Mesendoderm (in vitro differentiated cells): ENCODE measurements at regions not wholly inside any gene's neighbourhood (a gene's known extent, or its start where the extent isn't known, plus 50 kb on each side); places are given as distances from the start of the nearest gene placed in this dataset.

Experiments used
- DNase-seq: peaks from one replicate; pipeline ENCODE4 v3.0.0; 2013
- H2AK5ac ChIP-seq: 2 replicates; pipeline ENCODE4 v1.6.1; 2013; ENCODE audit warnings: low read length, inconsistent platforms
- H2BK120ac ChIP-seq: 2 replicates; pipeline ENCODE4 v1.6.1; 2013; ENCODE audit warnings: low read depth, mild to moderate bottlenecking, low read length, moderate library complexity, mixed read lengths
- H2BK15ac ChIP-seq: replicated peaks from 2 replicates; pipeline ENCODE4 v1.6.1; 2013; ENCODE audit warnings: low read depth, mild to moderate bottlenecking, moderate library complexity
- H2BK5ac ChIP-seq: 2 replicates; pipeline ENCODE4 v1.6.1; 2013; ENCODE audit warnings: low read length, inconsistent platforms
- H3K18ac ChIP-seq: 2 replicates; pipeline ENCODE4 v1.6.1; 2013; ENCODE audit warnings: mild to moderate bottlenecking, low read length, mixed read lengths
- H3K23ac ChIP-seq: one replicate; pipeline ENCODE4 v1.6.1; 2013; ENCODE audit warnings: low read length
- H3K27ac ChIP-seq: 2 replicates; pipeline ENCODE4 v1.5.1; 2013; ENCODE audit warnings: low read depth, mild to moderate bottlenecking, inconsistent platforms, low read length, moderate library complexity
- H3K27me3 ChIP-seq: 2 replicates; pipeline ENCODE4 v1.6.1; 2013; ENCODE audit warnings: low read length, control low read depth, mild to moderate bottlenecking, inconsistent platforms; ENCODE audit not compliant: insufficient read depth, poor library complexity
- H3K36me3 ChIP-seq: 2 replicates; pipeline ENCODE4 v1.6.1; 2013; ENCODE audit warnings: low read length, inconsistent platforms; ENCODE audit not compliant: control insufficient read depth, insufficient read depth
- H3K4ac ChIP-seq: one replicate; pipeline ENCODE4 v1.6.1; 2013; ENCODE audit warnings: low read depth, mild to moderate bottlenecking, low read length, moderate library complexity
- H3K4me1 ChIP-seq: 2 replicates; pipeline ENCODE4 v1.6.1; 2013; ENCODE audit warnings: low read depth, low read length, inconsistent platforms; ENCODE audit not compliant: control insufficient read depth
- H3K4me2 ChIP-seq: 2 replicates; pipeline ENCODE4 v1.6.1; 2013; ENCODE audit warnings: low read length
- H3K4me3 ChIP-seq: 2 replicates; pipeline ENCODE4 v1.5.1; 2013; ENCODE audit warnings: mild to moderate bottlenecking, low read length
- H3K56ac ChIP-seq: one replicate; pipeline ENCODE4 v1.6.1; 2013; ENCODE audit warnings: low read length
- H3K79me1 ChIP-seq: 2 replicates; pipeline ENCODE4 v1.6.1; 2013; ENCODE audit warnings: low read length, inconsistent platforms
- H3K79me2 ChIP-seq: 2 replicates; pipeline ENCODE4 v1.6.1; 2013; ENCODE audit warnings: mild to moderate bottlenecking, low read length; ENCODE audit not compliant: control insufficient read depth, insufficient read depth
- H3K9ac ChIP-seq: 2 replicates; pipeline ENCODE4 v1.6.1; 2013; ENCODE audit warnings: low read length, inconsistent platforms
- H4K5ac ChIP-seq: one replicate; pipeline ENCODE4 v1.6.1; 2013; ENCODE audit warnings: low read length
- H4K8ac ChIP-seq: one replicate; pipeline ENCODE4 v1.6.1; 2013; ENCODE audit warnings: low read depth, mild to moderate bottlenecking, control low read depth, low read length, moderate library complexity
- WGBS: extraction: QIAGEN DNeasy Blood & Tissue Kit; methylation state at CpG from one replicate; pipeline ENCODE4 v1.1.7; 2013; ENCODE audit warnings: low lambda C conversion rate, missing lambda C conversion rate; ENCODE audit not compliant: insufficient coverage; ENCODE audit errors: extremely low coverage; 5-methylcytosine and 5-hydroxymethylcytosine counted together

GRCh38 chr5:164617290-164617689 is 1111.9 kb downstream of the MAT2B start:
- Histone ChIP-seq H3K36me3 (no peaks in the 10 kb centered on the region), H2AK5ac (no peak overlapping the region), H3K23ac (no peak overlapping the region), H3K27me3 (no peaks in the 10 kb centered on the region), H3K79me2 (no peaks in the 10 kb centered on the region), H4K8ac (no peak overlapping the region), H3K9ac (no peak overlapping the region), H2BK120ac (no peak overlapping the region), H3K27ac (no peak overlapping the region), H3K4me3 (no peak overlapping the region), H3K18ac (no peak overlapping the region), H4K5ac (no peak overlapping the region), H2BK15ac (no peak overlapping the region), H3K79me1 (no peaks in the 10 kb centered on the region), H3K4me2 (no peak overlapping the region), H3K4ac (no peak overlapping the region), H3K56ac (no peak overlapping the region), H2BK5ac (no peak overlapping the region), H3K4me1 (no peaks in the 10 kb centered on the region)
- DNase-seq = no peak
- no CpG with 5 or more reads among the region's 5 CpGs for WGBS

GRCh38 chr5:164627021-164627420 is 1121.6 kb downstream of the MAT2B start:
- no peaks in the 10 kb centered on the region for H3K36me3 ChIP-seq
- H3K18ac ChIP-seq = no peak overlapping the region
- no peaks in the 10 kb centered on the region for H3K79me1 ChIP-seq
- no CpG with 5 or more reads among the region's 4 CpGs for WGBS
- DNase-seq = no peak
- no peak overlapping the region for H3K4ac ChIP-seq
- H3K27me3 ChIP-seq = no peaks in the 10 kb centered on the region
- no peak overlapping the region for H3K4me2 ChIP-seq
- H3K4me1 ChIP-seq = no peaks in the 10 kb centered on the region
- no peak overlapping the region for H4K5ac ChIP-seq
- no peak overlapping the region for H4K8ac ChIP-seq
- no peak overlapping the region for H2BK5ac ChIP-seq
- no peaks in the 10 kb centered on the region for H3K79me2 ChIP-seq
- no peak overlapping the region for H3K56ac ChIP-seq
- no peak overlapping the region for H3K9ac ChIP-seq
- no peak overlapping the region for H3K4me3 ChIP-seq
- no peak overlapping the region for H2BK15ac ChIP-seq
- H3K27ac ChIP-seq = no peak overlapping the region
- H2AK5ac ChIP-seq = no peak overlapping the region
- no peak overlapping the region for H2BK120ac ChIP-seq
- H3K23ac ChIP-seq = no peak overlapping the region

GRCh38 chr5:164636456-164636855 is 1131.0 kb downstream of the MAT2B start:
- Histone ChIP-seq H4K8ac (no peak overlapping the region), H3K4me3 (no peak overlapping the region), H3K79me2 (no peaks in the 10 kb centered on the region), H3K18ac (no peak overlapping the region), H2BK120ac (no peak overlapping the region), H2AK5ac (no peak overlapping the region), H3K4ac (no peak overlapping the region), H3K23ac (no peak overlapping the region), H3K36me3 (no peaks in the 10 kb centered on the region), H3K27ac (no peak overlapping the region), H2BK5ac (no peak overlapping the region), H3K9ac (no peak overlapping the region), H3K4me1 (no peaks in the 10 kb centered on the region), H4K5ac (no peak overlapping the region), H3K56ac (no peak overlapping the region), H3K27me3 (no peaks in the 10 kb centered on the region), H3K4me2 (no peak overlapping the region), H2BK15ac (no peak overlapping the region), H3K79me1 (no peaks in the 10 kb centered on the region)
- no CpG with 5 or more reads among the region's 1 CpG for WGBS
- no peak for DNase-seq

GRCh38 chr5:164637931-164638521 is 1132.6 kb downstream of the MAT2B start:
- H3K27me3 ChIP-seq = no peaks in the 10 kb centered on the region
- no peak overlapping the region for H3K18ac ChIP-seq
- no peak overlapping the region for H3K4me3 ChIP-seq
- no peak overlapping the region for H2BK120ac ChIP-seq
- H2BK5ac ChIP-seq = no peak overlapping the region
- no peak overlapping the region for H3K27ac ChIP-seq
- no peak overlapping the region for H3K4ac ChIP-seq
- H2BK15ac ChIP-seq = no peak overlapping the region
- H3K79me2 ChIP-seq = no peaks in the 10 kb centered on the region
- H4K5ac ChIP-seq = no peak overlapping the region
- no peak overlapping the region for H4K8ac ChIP-seq
- no peak overlapping the region for H2AK5ac ChIP-seq
- H3K23ac ChIP-seq = no peak overlapping the region
- H3K56ac ChIP-seq = no peak overlapping the region
- no CpG with 5 or more reads among the region's 4 CpGs for WGBS
- no peaks in the 10 kb centered on the region for H3K36me3 ChIP-seq
- no peaks in the 10 kb centered on the region for H3K4me1 ChIP-seq
- no peak overlapping the region for H3K9ac ChIP-seq
- no peak overlapping the region for H3K4me2 ChIP-seq
- no peaks in the 10 kb centered on the region for H3K79me1 ChIP-seq
- DNase-seq = no peak

GRCh38 chr5:164649266-164649665 is 1143.8 kb downstream of the MAT2B start:
- Histone ChIP-seq H2AK5ac (no peak overlapping the region), H2BK120ac (no peak overlapping the region), H3K23ac (no peak overlapping the region), H4K5ac (no peak overlapping the region), H3K9ac (no peak overlapping the region), H3K18ac (no peak overlapping the region), H2BK15ac (no peak overlapping the region), H3K79me1 (no peaks in the 10 kb centered on the region), H3K4me2 (no peak overlapping the region), H4K8ac (no peak overlapping the region), H3K27ac (no peak overlapping the region), H3K4me1 (no peaks in the 10 kb centered on the region), H2BK5ac (no peak overlapping the region), H3K27me3 (no peaks in the 10 kb centered on the region), H3K56ac (no peak overlapping the region), H3K79me2 (no peaks in the 10 kb centered on the region), H3K4ac (no peak overlapping the region), H3K36me3 (no peaks in the 10 kb centered on the region), H3K4me3 (no peak overlapping the region)
- peak; percentile 48 for DNase-seq

GRCh38 chr5:164650427-164650826 is 1145.0 kb downstream of the MAT2B start:
- no peaks in the 10 kb centered on the region for H3K79me1 ChIP-seq
- no peak overlapping the region for H2AK5ac ChIP-seq
- no peaks in the 10 kb centered on the region for H3K27me3 ChIP-seq
- H3K9ac ChIP-seq = no peak overlapping the region
- H2BK120ac ChIP-seq = no peak overlapping the region
- no peak overlapping the region for H3K23ac ChIP-seq
- no peak overlapping the region for H2BK5ac ChIP-seq
- no peaks in the 10 kb centered on the region for H3K79me2 ChIP-seq
- no peaks in the 10 kb centered on the region for H3K36me3 ChIP-seq
- no peaks in the 10 kb centered on the region for H3K4me1 ChIP-seq
- H3K4me3 ChIP-seq = no peak overlapping the region
- H4K8ac ChIP-seq = no peak overlapping the region
- no peak overlapping the region for H3K4me2 ChIP-seq
- no peak overlapping the region for H3K4ac ChIP-seq
- no peak overlapping the region for H3K27ac ChIP-seq
- no peak overlapping the region for H3K56ac ChIP-seq
- DNase-seq = no peak
- H4K5ac ChIP-seq = no peak overlapping the region
- no CpG with 5 or more reads among the region's 1 CpG for WGBS
- no peak overlapping the region for H2BK15ac ChIP-seq
- no peak overlapping the region for H3K18ac ChIP-seq
